ENCODE measurements at regions not wholly inside any gene's neighbourhood (a gene's known extent, or its start where the extent isn't known, plus 50 kb on each side); places are given as distances from the start of the nearest gene placed in this dataset.
"Not testable (repeated sequence)": the region's sequence is repeated elsewhere in the genome, so short reads cannot be mapped to it uniquely, and the experiment has no call there.

DNA sequence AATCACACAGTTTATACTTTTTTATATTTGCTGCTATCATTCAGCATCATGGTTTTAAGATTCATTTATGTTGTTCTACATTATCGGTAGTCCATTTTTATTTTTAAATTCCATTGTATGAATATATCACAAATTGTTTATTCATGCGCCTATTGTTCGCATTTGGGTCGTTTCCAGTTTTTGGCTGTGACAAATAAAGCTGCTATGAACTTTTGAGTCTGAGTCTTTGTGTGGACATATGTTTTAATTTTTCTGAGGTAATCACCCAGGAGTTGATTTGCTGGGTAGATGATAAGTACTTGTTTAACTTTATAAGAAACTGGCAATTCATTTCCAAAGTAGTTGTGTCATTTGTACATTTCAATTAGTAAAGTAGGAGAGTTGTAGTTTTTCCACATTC is 74.2 kb upstream of the CSNK1A1L start:
- no peak for DNase-seq (ENCODE audit: low read depth)
- TF ChIP-seq, protein P1, sequence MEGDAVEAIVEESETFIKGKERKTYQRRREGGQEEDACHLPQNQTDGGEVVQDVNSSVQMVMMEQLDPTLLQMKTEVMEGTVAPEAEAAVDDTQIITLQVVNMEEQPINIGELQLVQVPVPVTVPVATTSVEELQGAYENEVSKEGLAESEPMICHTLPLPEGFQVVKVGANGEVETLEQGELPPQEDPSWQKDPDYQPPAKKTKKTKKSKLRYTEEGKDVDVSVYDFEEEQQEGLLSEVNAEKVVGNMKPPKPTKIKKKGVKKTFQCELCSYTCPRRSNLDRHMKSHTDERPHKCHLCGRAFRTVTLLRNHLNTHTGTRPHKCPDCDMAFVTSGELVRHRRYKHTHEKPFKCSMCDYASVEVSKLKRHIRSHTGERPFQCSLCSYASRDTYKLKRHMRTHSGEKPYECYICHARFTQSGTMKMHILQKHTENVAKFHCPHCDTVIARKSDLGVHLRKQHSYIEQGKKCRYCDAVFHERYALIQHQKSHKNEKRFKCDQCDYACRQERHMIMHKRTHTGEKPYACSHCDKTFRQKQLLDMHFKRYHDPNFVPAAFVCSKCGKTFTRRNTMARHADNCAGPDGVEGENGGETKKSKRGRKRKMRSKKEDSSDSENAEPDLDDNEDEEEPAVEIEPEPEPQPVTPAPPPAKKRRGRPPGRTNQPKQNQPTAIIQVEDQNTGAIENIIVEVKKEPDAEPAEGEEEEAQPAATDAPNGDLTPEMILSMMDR (IDR thresholded peaks at IDR 0.05; ENCODE audit: insufficient read depth, low read depth, low read length), result no peak
- no peak overlapping the region for H3K4me3 ChIP-seq (ENCODE audit: low read depth, low read length)

DNA sequence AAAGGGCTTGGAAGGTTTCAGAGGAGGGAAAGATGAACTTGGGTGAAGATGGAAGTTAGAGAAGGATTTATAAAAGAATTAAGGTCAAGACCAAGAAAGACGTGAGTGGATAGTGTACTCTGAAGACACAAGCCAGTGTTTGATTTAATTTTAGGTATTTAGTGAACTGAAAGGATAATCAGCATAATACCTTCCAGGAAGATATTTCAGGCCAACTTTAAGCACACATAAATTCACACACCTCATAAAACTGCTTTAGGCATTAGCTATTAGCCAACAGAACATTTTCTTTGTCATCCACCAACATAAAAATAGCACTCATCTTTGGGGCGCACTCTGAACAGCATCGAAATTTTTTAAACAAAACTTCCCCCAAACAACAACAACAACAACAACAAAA is 71.7 kb upstream of the CSNK1A1L start:
- peak; percentile 49 for DNase-seq (ENCODE audit: low read depth)
- TF ChIP-seq, protein P1 (IDR thresholded peaks at IDR 0.05; ENCODE audit: insufficient read depth, low read depth, low read length), result no peak
- H3K4me3 ChIP-seq (ENCODE audit: low read depth, low read length), result no peak overlapping the region

DNA sequence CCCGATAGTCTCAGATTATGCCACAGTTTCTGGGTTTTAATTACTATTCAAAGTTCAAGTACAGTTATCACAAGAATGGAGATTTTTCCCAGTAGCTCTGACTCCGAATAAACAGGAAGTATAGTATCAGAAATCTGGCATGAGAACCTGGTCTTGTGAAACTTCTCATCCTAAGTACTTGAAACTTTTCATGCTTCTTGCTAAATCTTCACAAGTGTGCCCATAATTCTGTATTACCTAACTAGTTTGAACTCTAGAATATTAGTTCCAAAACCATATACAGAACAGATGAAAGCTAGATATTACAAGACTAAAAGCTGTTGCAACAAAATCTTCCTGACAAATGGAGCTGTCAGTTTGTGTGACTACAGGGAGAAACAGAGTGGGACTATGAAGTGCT is 70.5 kb upstream of the CSNK1A1L start:
- no peak overlapping the region for H3K4me3 ChIP-seq (ENCODE audit: low read depth, low read length)
- DNase-seq (ENCODE audit: low read depth), result peak; percentile 98
- TF ChIP-seq, protein P1 (IDR thresholded peaks at IDR 0.05; ENCODE audit: insufficient read depth, low read depth, low read length), result no peak

DNA sequence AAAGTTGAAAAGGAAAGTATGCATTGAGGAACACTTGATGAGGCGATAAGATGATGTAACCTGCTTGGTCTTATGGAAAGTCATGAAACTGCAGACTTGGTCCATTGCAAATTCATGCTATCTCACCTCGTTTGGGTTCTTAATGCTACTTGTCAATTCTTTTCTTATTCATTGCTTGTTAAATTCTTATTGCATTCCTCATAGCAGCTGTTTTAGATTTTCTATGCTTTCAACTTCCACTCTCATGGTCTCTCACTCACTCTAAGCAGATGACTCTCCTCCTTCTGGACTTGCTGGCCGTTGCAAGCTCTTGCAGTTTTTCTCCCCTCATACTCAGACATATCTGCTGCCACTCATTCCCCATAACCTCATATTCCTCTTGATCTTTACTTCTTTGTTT is 67.8 kb upstream of the CSNK1A1L start:
- H3K4me3 ChIP-seq (ENCODE audit: low read depth, low read length), result no peak overlapping the region
- TF ChIP-seq, protein P1 (IDR thresholded peaks at IDR 0.05; ENCODE audit: insufficient read depth, low read depth, low read length), result no peak
- DNase-seq (ENCODE audit: low read depth), result peak; percentile 84

DNA sequence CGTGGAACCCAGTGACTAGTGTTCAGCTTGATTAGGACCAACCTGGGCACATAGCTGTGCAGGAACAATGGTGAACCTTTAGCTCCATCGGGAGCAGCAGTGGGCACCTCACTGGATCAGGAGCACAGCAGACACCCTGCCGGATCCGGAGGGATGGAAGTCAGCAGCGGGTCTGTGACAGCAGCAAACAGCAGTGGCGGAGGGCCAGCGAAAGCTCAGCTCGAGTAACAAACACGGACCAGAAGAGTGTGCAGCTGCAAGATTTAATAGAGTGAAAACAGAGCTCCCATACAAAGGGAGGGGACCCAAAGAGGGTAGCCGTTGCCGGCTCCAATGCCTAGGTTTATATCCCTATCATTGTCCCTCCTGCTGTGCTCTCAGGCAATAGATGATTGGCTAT is 66.8 kb upstream of the CSNK1A1L start:
- DNase-seq (ENCODE audit: low read depth); H3K4me3 ChIP-seq (ENCODE audit: low read depth, low read length): not testable (repeated sequence)

DNA sequence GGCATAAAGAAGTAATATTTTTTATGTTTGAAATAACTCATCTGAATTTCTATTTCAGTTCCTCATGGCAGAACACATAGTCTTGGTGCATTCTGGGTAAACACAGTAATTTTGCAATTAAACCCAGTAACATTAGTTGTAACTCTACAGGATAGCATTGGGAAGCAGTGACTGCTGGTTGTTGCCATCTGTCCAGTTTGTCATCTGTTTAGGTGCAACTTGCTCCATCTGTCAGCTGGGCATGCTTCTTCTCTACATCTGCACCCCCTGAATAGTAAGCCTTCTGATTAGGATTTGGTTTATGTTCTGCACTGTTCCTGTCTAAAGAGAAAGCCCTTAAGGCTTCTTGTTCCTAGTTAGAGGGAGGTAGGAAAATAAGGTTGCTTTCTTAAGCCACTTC is 63.5 kb upstream of the CSNK1A1L start:
- TF ChIP-seq, protein P1 (IDR thresholded peaks at IDR 0.05; ENCODE audit: insufficient read depth, low read depth, low read length), result no peak
- no peak for DNase-seq (ENCODE audit: low read depth)
- no peak overlapping the region for H3K4me3 ChIP-seq (ENCODE audit: low read depth, low read length)

DNA sequence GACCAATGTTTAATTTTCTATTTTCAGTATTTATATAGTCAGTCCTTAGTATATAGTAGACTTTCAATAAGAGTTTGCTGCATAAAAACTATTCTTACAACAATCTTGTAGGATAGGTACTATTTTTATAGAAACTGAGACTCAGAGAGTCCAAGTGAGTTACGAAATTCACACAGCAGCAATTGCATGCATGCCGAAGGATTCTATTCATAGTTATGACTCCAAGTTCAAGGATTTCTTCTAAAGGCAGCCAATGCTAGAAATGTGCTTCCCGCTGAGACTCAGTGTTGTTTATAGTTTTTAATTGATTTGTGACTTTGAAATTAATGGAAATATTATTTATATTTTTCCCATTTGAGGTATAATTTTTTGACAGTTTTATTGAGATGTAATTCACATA is 62.7 kb upstream of the CSNK1A1L start:
- H3K4me3 ChIP-seq (ENCODE audit: low read depth, low read length), result no peak overlapping the region
- TF ChIP-seq, protein P1 (IDR thresholded peaks at IDR 0.05; ENCODE audit: insufficient read depth, low read depth, low read length), result no peak
- DNase-seq (ENCODE audit: low read depth), result no peak
